Breast epithelium (tissue), 4 donors: ENCODE measurements at regions not wholly inside any gene's neighbourhood (a gene's known extent, or its start where the extent isn't known, plus 50 kb on each side); places are given as distances from the start of the nearest gene placed in this dataset.
"Not testable (repeated sequence)": the region's sequence is repeated elsewhere in the genome, so short reads cannot be mapped to it uniquely, and the experiment has no call there.

Experiments
- DNase-seq, 2 donors: peaks; one replicate each; pipeline ENCODE4 v3.0.0-alpha.2; 2019; ENCODE audit warnings: low spot score in 2 of 2
- H3K27ac ChIP-seq, 2 donors: fragments of 200-600 bp; sonication (generic) in 1 of 2; one replicate each; pipeline ENCODE4 v1.5.1; 2016 to 2019; ENCODE audit warnings: mild to moderate bottlenecking in 1 of 2
- H3K27me3 ChIP-seq, 2 donors: fragments of 200-600 bp; sonication (generic) in 1 of 2; one replicate each; pipeline versions ENCODE4 v1.5.1 to v1.6.0; 2017 to 2019; ENCODE audit warnings: control low read depth in 1 of 2, mild to moderate bottlenecking in 1 of 2
- H3K36me3 ChIP-seq: fragments of 200-600 bp; one replicate; pipeline ENCODE4 v1.5.1; 2019
- H3K4me1 ChIP-seq, 2 donors: fragments of 200-600 bp; sonication (generic); one replicate each; pipeline ENCODE4 v1.5.1; 2016 to 2019; ENCODE audit warnings: control low read depth in 1 of 2
- H3K4me3 ChIP-seq, 3 donors: fragments of 200-600 bp; sonication (generic); 1 replicate in 2 of 3; 2 replicates in 1 of 3; pipeline ENCODE4 v1.5.1; 2016 to 2019; ENCODE audit warnings: mild to moderate bottlenecking in 3 of 3, moderate library complexity in 2 of 3
- H3K9me3 ChIP-seq, 2 donors: fragments of 200-600 bp; sonication (generic) in 1 of 2; one replicate each; pipeline ENCODE4 v1.5.1; 2016 to 2019; ENCODE audit warnings: control low read depth in 1 of 2
- CTCF ChIP-seq, 3 donors: fragments of 450-650 bp; IDR thresholded peaks; one replicate each; pipeline ENCODE4 v1.5.1; 2016 to 2017; ENCODE audit warnings: antibody characterized with exemption in 3 of 3, mild to moderate bottlenecking in 3 of 3, moderate library complexity in 3 of 3
- POLR2A ChIP-seq: fragments of 450-650 bp; IDR thresholded peaks from one replicate; pipeline ENCODE4 v1.6.1; 2016; ENCODE audit warnings: antibody characterized with exemption, mild to moderate bottlenecking, moderate library complexity
- POLR2AphosphoS5 ChIP-seq, 3 donors: sonication (generic); formaldehyde crosslinking; IDR thresholded peaks; one replicate each; pipeline ENCODE4 v1.6.1; 2017; ENCODE audit warnings: antibody characterized with exemption in 3 of 3
- intact Hi-C: fragments of 100-400 bp; cut with DNase I; formaldehyde crosslinking; loops from one replicate; pipeline ENCODE4 v1.15.1; 2023; ENCODE audit warnings: low total_unique reads

DNA sequence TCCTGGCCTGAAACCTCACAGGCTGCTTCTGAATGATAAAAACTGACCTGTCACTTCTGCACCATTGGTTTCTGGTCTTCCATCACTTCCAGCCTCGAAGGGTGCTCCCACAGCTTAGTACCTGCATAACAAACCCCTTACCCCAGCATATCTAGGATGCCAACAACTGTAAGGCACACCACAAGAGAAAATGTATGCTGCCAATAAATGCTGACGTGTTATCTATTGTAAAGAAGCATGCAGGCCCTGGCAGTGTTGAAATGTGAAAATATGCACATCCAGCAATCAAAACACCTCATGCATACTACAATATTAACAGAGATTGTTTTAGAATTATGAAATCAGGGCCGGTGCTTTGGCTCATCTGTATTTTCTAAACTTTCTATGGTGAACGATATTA is 242.0 kb upstream of the NSMCE3 start:
- Histone ChIP-seq H3K9me3 (peaks cover 0 to 4% of the 10 kb centered on the region in 2 donors), H3K27ac (no peak overlapping the region), H3K4me3 (no peak overlapping the region), H3K36me3 (no peaks in the 10 kb centered on the region), H3K27me3 (no peaks in the 10 kb centered on the region), H3K4me1 (no peaks in the 10 kb centered on the region)
- no peak for TF ChIP-seq POLR2AphosphoS5 (IDR thresholded peaks at IDR 0.05)
- no peak for TF ChIP-seq POLR2A
- TF ChIP-seq CTCF (IDR thresholded peaks at IDR 0.05), result no peak
- intact Hi-C loops, result no loop called here
- no peak for DNase-seq

DNA sequence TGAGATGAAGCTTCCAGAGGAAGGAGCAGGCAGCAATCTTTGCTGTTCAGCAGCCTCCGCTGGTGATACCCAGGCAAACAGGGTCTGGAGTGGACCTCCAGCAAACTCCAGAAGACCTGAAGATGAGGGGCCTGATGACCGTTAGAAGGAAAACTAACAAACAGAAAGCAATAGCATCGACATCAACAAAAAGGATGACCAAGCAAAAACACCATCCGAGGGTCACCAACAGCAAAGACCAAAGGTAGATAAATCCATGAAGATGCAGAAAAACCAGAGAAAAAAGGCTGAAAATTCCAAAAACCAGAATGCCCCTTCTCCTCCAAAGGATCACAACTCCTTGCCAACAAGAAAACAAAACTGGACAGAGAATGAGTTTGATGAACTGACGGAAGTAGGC is 235.9 kb upstream of the NSMCE3 start:
- DNase-seq, H3K36me3 ChIP-seq, intact Hi-C loops, H3K9me3 ChIP-seq, H3K4me3 ChIP-seq, H3K4me1 ChIP-seq, H3K27me3 ChIP-seq, H3K27ac ChIP-seq: not testable (repeated sequence)

- H3K9me3 ChIP-seq, result peaks cover 5% of the 10 kb centered on the region in 2 donors
- H3K4me3 ChIP-seq, result no peak overlapping the region
- H3K27me3 ChIP-seq, result no peaks in the 10 kb centered on the region
- no peaks in the 10 kb centered on the region for H3K36me3 ChIP-seq
- TF ChIP-seq POLR2AphosphoS5 (IDR thresholded peaks at IDR 0.05) (no peak), CTCF (IDR thresholded peaks at IDR 0.05) (no peak), POLR2A (no peak)
- intact Hi-C loops, result no loop called here
- no peak for DNase-seq
- no peaks in the 10 kb centered on the region for H3K4me1 ChIP-seq
- no peak overlapping the region for H3K27ac ChIP-seq
These were observed 221.3 kb upstream of the NSMCE3 start for GRCh38 chr15:29490747-29491471.

DNA sequence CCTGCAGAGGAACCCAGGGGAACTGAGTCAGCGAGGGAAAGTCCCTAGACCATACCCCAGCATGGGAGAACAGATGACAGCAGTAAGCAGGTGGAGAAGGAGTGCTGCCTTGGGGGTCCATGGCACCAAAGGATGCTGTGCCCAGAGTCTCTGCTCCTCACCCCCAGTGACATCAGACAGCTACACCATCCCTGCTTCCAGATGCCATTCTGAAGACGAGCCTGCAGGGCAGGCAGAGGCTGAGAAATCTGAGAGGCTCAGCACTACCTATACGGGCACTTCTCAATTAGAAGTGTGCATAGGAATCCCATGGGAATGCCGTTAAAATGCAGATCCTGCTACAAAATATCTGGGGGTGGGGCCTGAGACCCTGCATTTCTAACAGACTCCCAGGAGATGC is 211.3 kb upstream of the NSMCE3 start:
- H3K9me3 ChIP-seq, result no peaks in the 10 kb centered on the region
- intact Hi-C loops, result loop anchor here (5.0 kb wide), 1 partner anchor 1474 kb away; no protein-coding TSS in a partner anchor
- H3K4me3 ChIP-seq, result no peak overlapping the region
- DNase-seq, result no peak
- no peaks in the 10 kb centered on the region for H3K36me3 ChIP-seq
- H3K27ac ChIP-seq, result no peak overlapping the region
- H3K27me3 ChIP-seq, result no peaks in the 10 kb centered on the region
- TF ChIP-seq POLR2AphosphoS5 (IDR thresholded peaks at IDR 0.05), result no peak
- no peak for TF ChIP-seq CTCF (IDR thresholded peaks at IDR 0.05)
- no peak for TF ChIP-seq POLR2A
- H3K4me1 ChIP-seq, result no peaks in the 10 kb centered on the region

- no peak overlapping the region for H3K4me3 ChIP-seq
- H3K27me3 ChIP-seq, result no peaks in the 10 kb centered on the region
- no peaks in the 10 kb centered on the region for H3K4me1 ChIP-seq
- no peak for DNase-seq
- no peaks in the 10 kb centered on the region for H3K9me3 ChIP-seq
- H3K36me3 ChIP-seq, result no peaks in the 10 kb centered on the region
- H3K27ac ChIP-seq, result no peak overlapping the region
- intact Hi-C loops, result loop anchor here (5.0 kb wide), 1 partner anchor 1473 kb away; no protein-coding TSS in a partner anchor
- TF ChIP-seq POLR2A (no peak), CTCF (IDR thresholded peaks at IDR 0.05) (no peak)
These were observed 210.7 kb upstream of the NSMCE3 start for GRCh38 chr15:29480278-29480677.

DNA sequence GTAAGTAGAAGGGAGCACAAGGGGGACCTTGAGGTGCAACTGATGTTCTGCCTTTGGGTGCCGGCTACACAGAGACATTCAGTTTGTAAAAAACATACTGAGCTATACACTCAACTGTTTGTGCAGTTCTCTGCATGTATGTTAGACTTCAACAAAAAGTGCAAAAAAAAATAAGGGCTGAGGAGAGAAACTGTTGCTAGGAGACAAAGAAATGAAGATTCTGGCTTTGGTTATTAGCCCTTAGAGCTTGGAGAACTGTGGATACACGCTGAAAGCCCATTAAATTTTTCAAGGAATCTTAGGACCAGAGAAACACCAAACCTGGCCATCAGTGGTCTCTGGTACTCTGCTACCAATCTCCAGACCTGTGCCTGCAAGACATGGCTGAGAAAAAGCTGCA is 207.6 kb upstream of the NSMCE3 start:
- Histone ChIP-seq H3K4me1 (no peaks in the 10 kb centered on the region), H3K4me3 (no peak overlapping the region), H3K9me3 (no peaks in the 10 kb centered on the region), H3K36me3 (no peaks in the 10 kb centered on the region), H3K27ac (no peak overlapping the region), H3K27me3 (no peaks in the 10 kb centered on the region)
- TF ChIP-seq POLR2AphosphoS5 (IDR thresholded peaks at IDR 0.05) (no peak), POLR2A (no peak), CTCF (IDR thresholded peaks at IDR 0.05) (no peak)
- DNase-seq, result no peak
- intact Hi-C loops, result no loop called here
